GM23338 (cell line): ENCODE measurements at regions not wholly inside any gene's neighbourhood (a gene's known extent, or its start where the extent isn't known, plus 50 kb on each side); places are given as distances from the start of the nearest gene placed in this dataset.

ENCODE experiments used
- ATAC-seq: fragments of 200-7000 bp; cut with Tn5 transposase; 3 replicates; pipeline ENCODE4 v1.9.1; 2020
- DNase-seq: peaks from one replicate; pipeline ENCODE4 v3.0.0-alpha.2; 2015; ENCODE audit warnings: low spot score
- H2AFZ ChIP-seq: fragments of 200-600 bp; sonication (generic); 2 replicates; pipeline ENCODE4 v1.8.0; 2016; ENCODE audit warnings: antibody characterized with exemption, mild to moderate bottlenecking, moderate library complexity
- H3F3A ChIP-seq: fragments of 200-600 bp; sonication (generic); replicated peaks from 2 replicates; pipeline ENCODE4 v1.8.0; 2017; ENCODE audit warnings: antibody characterized with exemption, mixed run types, low read depth
- H3K27ac ChIP-seq: fragments of 200-600 bp; sonication (generic); 2 replicates; pipeline ENCODE4 v1.6.1; 2016; ENCODE audit warnings: low read depth
- H3K27me3 ChIP-seq: fragments of 200-600 bp; sonication (generic); 2 replicates; pipeline ENCODE4 v1.8.0; 2016; ENCODE audit warnings: mild to moderate bottlenecking, mixed run types, moderate library complexity; ENCODE audit not compliant: insufficient read depth
- H3K36me3 ChIP-seq: fragments of 200-600 bp; sonication (generic); 2 replicates; pipeline ENCODE4 v1.8.0; 2016; ENCODE audit warnings: mild to moderate bottlenecking; ENCODE audit not compliant: insufficient read depth
- H3K4me1 ChIP-seq: fragments of 200-600 bp; sonication (generic); 2 replicates; pipeline ENCODE4 v1.8.0; 2016; ENCODE audit warnings: mild to moderate bottlenecking, moderate library complexity; ENCODE audit not compliant: insufficient read depth
- H3K4me2 ChIP-seq: fragments of 200-600 bp; sonication (generic); 2 replicates; pipeline ENCODE4 v1.7.1; 2017; ENCODE audit warnings: mixed run types
- H3K4me3 ChIP-seq: fragments of 200-600 bp; sonication (generic); 2 replicates; pipeline ENCODE4 v1.6.1; 2016; ENCODE audit warnings: mixed run types
- H3K79me2 ChIP-seq: fragments of 200-600 bp; sonication (generic); replicated peaks from 2 replicates; pipeline ENCODE4 v1.8.0; 2017; ENCODE audit warnings: mild to moderate bottlenecking; ENCODE audit not compliant: insufficient read depth
- H3K9me2 ChIP-seq: fragments of 200-600 bp; sonication (generic); 2 replicates; pipeline ENCODE4 v1.8.0; 2017; ENCODE audit not compliant: insufficient read depth
- H4K20me1 ChIP-seq: fragments of 200-600 bp; sonication (generic); replicated peaks from 2 replicates; pipeline ENCODE4 v1.8.0; 2017; ENCODE audit warnings: mild to moderate bottlenecking; ENCODE audit not compliant: insufficient read depth
- H3K27ac Mint-ChIP-seq: 2 replicates; pipeline ENCODE4 v1.8.0; 2020; ENCODE audit warnings: inconsistent platforms, mild to moderate bottlenecking, moderate library complexity, mixed read lengths
- H3K27me3 Mint-ChIP-seq: 3 replicates; pipeline ENCODE4 v1.8.0; 2022; ENCODE audit warnings: low read depth, mild to moderate bottlenecking, moderate library complexity, mixed read lengths, inconsistent platforms; ENCODE audit not compliant: insufficient read depth, poor library complexity
- H3K36me3 Mint-ChIP-seq: 3 replicates; pipeline ENCODE4 v1.8.0; 2021; ENCODE audit warnings: low read depth, mild to moderate bottlenecking, inconsistent platforms, moderate library complexity, mixed read lengths
- H3K4me1 Mint-ChIP-seq: 3 replicates; pipeline ENCODE4 v1.8.0; 2020; ENCODE audit warnings: mild to moderate bottlenecking, inconsistent platforms, mixed read lengths
- H3K4me3 Mint-ChIP-seq: 3 replicates; pipeline ENCODE4 v1.8.0; 2021; ENCODE audit warnings: moderate library complexity, mild to moderate bottlenecking, inconsistent platforms, mixed read lengths
- H3K9me3 Mint-ChIP-seq: 3 replicates; pipeline ENCODE4 v1.8.0; 2020; ENCODE audit warnings: moderate library complexity, mild to moderate bottlenecking, inconsistent platforms, mixed read lengths
- CREB1 ChIP-seq: fragments of 250-450 bp; sonication (Bioruptor Pico); IDR thresholded peaks from 2 replicates; pipeline ENCODE4 v1.5.0; 2020; ENCODE audit warnings: low read depth, mild to moderate bottlenecking, moderate library complexity
- CTCF ChIP-seq, 2 experiments: fragments of 200-600 bp in 1 of 2; sonication (generic) in 1 of 2; conservative IDR thresholded peaks; 2 replicates each; pipeline versions ENCODE4 v1.5.1 to v1.6.1; 2016 to 2017; ENCODE audit warnings: antibody characterized with exemption in 2 of 2, low read depth in 2 of 2, mild to moderate bottlenecking in 2 of 2, moderate library complexity in 1 of 2
- EZH2 ChIP-seq: fragments of 200-600 bp; sonication (generic); IDR thresholded peaks from one replicate; pipeline ENCODE4 v1.8.0; 2017; ENCODE audit warnings: antibody characterized with exemption, mild to moderate bottlenecking, low read depth; ENCODE audit not compliant: unreplicated experiment
- EZH2phosphoT487 ChIP-seq: fragments of 200-600 bp; sonication (generic); IDR thresholded peaks from one replicate; pipeline ENCODE4 v1.8.1; 2018; ENCODE audit warnings: antibody characterized with exemption; ENCODE audit not compliant: unreplicated experiment
- JUNB ChIP-seq: IDR thresholded peaks from one replicate; pipeline ENCODE4 v1.6.1; 2016; ENCODE audit warnings: antibody characterized with exemption; ENCODE audit not compliant: unreplicated experiment
- NANOG ChIP-seq: IDR thresholded peaks from 2 replicates; pipeline ENCODE4 v1.6.1; 2016; ENCODE audit warnings: antibody characterized with exemption, borderline replicate concordance
- POLR2AphosphoS5 ChIP-seq: IDR thresholded peaks from 2 replicates; pipeline ENCODE4 v1.6.1; 2016; ENCODE audit warnings: antibody characterized with exemption, low read depth
- REST ChIP-seq: IDR thresholded peaks from one replicate; pipeline ENCODE4 v1.6.1; 2018; ENCODE audit warnings: antibody characterized with exemption; ENCODE audit not compliant: unreplicated experiment
- STAT1 ChIP-seq: IDR thresholded peaks from one replicate; pipeline ENCODE4 v1.6.1; 2016; ENCODE audit warnings: antibody characterized with exemption; ENCODE audit not compliant: unreplicated experiment
- ZNF114 ChIP-seq: fragments of 250-450 bp; sonication (Bioruptor Pico); IDR thresholded peaks from 2 replicates; pipeline ENCODE4 v1.5.0; 2020; ENCODE audit warnings: mild to moderate bottlenecking, moderate library complexity
- ZNF331 ChIP-seq: fragments of 250-450 bp; sonication (Bioruptor Pico); IDR thresholded peaks from 2 replicates; pipeline ENCODE4 v1.5.0; 2020; ENCODE audit warnings: low read depth, mild to moderate bottlenecking, moderate library complexity

- peaks cover 9% of the 10 kb centered on the region for H3K9me3 Mint-ChIP-seq
- no peak overlapping the region for H3K4me3 Mint-ChIP-seq
- H3K4me1 ChIP-seq = no peaks in the 10 kb centered on the region
- DNase-seq = no peak
- no peaks in the 10 kb centered on the region for H3K36me3 ChIP-seq
- peaks cover 6% of the 10 kb centered on the region; the same call in 1 of the 3 replicates for H3K36me3 Mint-ChIP-seq
- no peak overlapping the region for H3K27ac ChIP-seq
- no peak for ATAC-seq
- no peak overlapping the region for H3K27ac Mint-ChIP-seq
- H3K4me3 ChIP-seq = no peak overlapping the region
- no peaks in the 10 kb centered on the region for H3F3A ChIP-seq
- no peak overlapping the region for H2AFZ ChIP-seq
- no peaks in the 10 kb centered on the region for H3K79me2 ChIP-seq
- H3K27me3 ChIP-seq = no peaks in the 10 kb centered on the region
- no peak overlapping the region for H3K4me2 ChIP-seq
- TF ChIP-seq CREB1 (CRISPR knock-in tag) (no peak), ZNF331 (no peak), EZH2 (no peak)
- H3K9me2 ChIP-seq = peaks cover 30% of the 10 kb centered on the region; the same call in 1 of the 2 replicates
- H3K4me1 Mint-ChIP-seq = peaks cover 3% of the 10 kb centered on the region; the same call in 1 of the 3 replicates
- H4K20me1 ChIP-seq = no peaks in the 10 kb centered on the region
- H3K27me3 Mint-ChIP-seq = no peaks in the 10 kb centered on the region
These were observed 819.1 kb upstream of the GRAMD2B start for GRCh38 chr5:125604104-125604503.

GRCh38 chr5:125607018-125607417 lies 816.2 kb upstream of the GRAMD2B start:
- Histone ChIP-seq H2AFZ (peak overlapping the region; percentile 43; the same call in 1 of the 2 replicates), H3K9me2 (peaks cover 16% of the 10 kb centered on the region; the same call in 1 of the 2 replicates), H3K79me2 (no peaks in the 10 kb centered on the region), H3K27ac (no peak overlapping the region), H4K20me1 (no peaks in the 10 kb centered on the region), H3K27me3 (no peaks in the 10 kb centered on the region), H3K4me2 (no peak overlapping the region), H3K4me1 (no peaks in the 10 kb centered on the region), H3K4me3 (no peak overlapping the region), H3K36me3 (no peaks in the 10 kb centered on the region), H3F3A (no peaks in the 10 kb centered on the region)
- peaks cover 9% of the 10 kb centered on the region for H3K9me3 Mint-ChIP-seq
- peaks cover 6% of the 10 kb centered on the region; the same call in 1 of the 3 replicates for H3K36me3 Mint-ChIP-seq
- H3K27ac Mint-ChIP-seq = no peak overlapping the region
- no peak overlapping the region for H3K4me3 Mint-ChIP-seq
- H3K4me1 Mint-ChIP-seq = no peaks in the 10 kb centered on the region
- DNase-seq (no peak), ATAC-seq (no peak)
- H3K27me3 Mint-ChIP-seq = no peaks in the 10 kb centered on the region
- TF ChIP-seq CREB1 (CRISPR knock-in tag) = no peak
- TF ChIP-seq REST = no peak
- no peak for TF ChIP-seq POLR2AphosphoS5
- no peak for TF ChIP-seq ZNF114 (CRISPR knock-in tag)
- TF ChIP-seq CTCF (conservative IDR thresholded peaks at IDR 0.05; ENCODE audit: low read depth in 2 of 2) = no peak
- no peak for TF ChIP-seq NANOG
- TF ChIP-seq ZNF331 = no peak
- no peak for TF ChIP-seq JUNB
- no peak for TF ChIP-seq EZH2phosphoT487
- no peak for TF ChIP-seq STAT1
- no peak for TF ChIP-seq EZH2
